SK-MEL-5 (cell line): ENCODE measurements at regions not wholly inside any gene's neighbourhood (a gene's known extent, or its start where the extent isn't known, plus 50 kb on each side); places are given as distances from the start of the nearest gene placed in this dataset.
A peak's percentile ranks its signal among the peaks of the same experiment; 100 is the strongest.

Experiments
- DNase-seq: peaks from one replicate; pipeline ENCODE4 v3.0.0-alpha.2; 2016; ENCODE audit warnings: low read depth, low spot score
- in situ Hi-C: cut with HindIII; loops from 2 replicates; pipeline ENCODE4 v1.10.0; 2016; ENCODE audit warnings: low sequenced_read_pairs, high pct_unique_total_duplicates, low pct_unique_long_range_greater_than_20kb

DNA sequence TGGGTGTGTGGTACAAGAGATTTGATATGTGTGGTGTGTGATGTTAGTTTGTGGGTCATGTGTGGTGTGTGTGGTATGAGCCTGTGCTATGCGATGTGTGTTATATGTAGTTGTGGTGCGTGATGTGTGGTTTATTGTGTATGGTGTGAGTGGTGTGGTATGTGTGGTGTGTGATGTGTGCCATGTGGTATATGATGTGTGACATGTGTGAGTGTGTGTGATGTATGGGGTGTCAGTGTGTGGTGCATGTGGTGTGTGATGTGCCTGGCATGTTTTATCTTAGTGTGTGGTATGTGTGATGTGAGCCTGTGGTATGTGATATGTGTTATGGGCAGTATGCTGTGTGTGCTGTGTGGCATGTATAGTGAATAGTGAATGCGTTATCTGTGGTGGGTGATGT, 273.0 kb upstream of the IRX1 start:
- in situ Hi-C loops, result no loop called here
- no peak for DNase-seq

DNA sequence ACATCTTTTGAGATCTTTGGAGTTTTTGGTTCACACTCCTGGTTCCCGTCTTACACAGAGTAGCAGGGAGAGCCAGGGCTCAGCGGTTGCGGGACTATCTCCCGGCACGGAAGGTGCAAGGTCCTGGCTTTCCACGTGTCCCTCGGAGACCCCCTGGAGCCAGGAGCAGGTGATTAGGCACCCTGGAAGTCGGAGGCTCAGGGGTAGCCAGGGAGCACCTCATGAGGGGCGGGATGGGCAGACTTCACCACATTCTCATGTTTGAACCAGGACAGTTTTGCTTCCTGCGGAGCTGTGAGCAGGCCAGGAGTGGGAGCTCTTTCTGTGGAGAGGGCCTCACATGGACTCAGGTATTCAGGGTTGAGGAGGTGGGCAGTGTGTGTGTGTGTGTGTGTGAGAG, 273.7 kb upstream of the IRX1 start:
- no peak for DNase-seq
- in situ Hi-C loops, result no loop called here

DNA sequence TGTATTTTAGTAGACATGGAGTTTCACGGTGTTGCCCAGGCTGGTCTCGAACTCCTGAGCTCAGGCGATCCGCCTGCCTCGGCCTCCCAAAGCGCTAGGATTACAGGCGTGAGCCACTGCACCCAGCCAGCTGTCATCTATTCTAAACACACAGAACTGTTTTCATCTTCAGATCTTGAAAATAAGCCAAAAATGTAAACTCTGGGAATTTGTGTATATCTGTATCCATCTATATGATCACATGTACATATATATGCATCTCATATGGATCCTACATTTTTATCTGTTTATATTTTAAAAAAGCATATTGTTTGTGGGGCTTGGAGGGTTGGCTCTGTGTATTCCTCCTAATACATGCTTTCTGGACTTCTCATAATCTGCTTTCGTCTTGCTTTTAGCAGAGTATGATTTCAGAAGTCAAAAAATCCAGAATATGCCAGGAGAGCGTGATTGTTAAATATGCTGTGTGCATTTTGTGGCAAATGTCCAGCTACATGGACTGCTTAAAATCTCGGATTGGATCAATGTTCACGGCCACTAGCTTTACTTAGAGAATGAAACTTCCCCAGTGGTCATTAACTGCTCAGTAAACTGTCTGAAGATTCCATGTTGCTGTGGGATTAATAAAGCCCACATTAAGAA, 274.4 kb upstream of the IRX1 start:
- no peak for DNase-seq
- in situ Hi-C loops, result no loop called here

DNA sequence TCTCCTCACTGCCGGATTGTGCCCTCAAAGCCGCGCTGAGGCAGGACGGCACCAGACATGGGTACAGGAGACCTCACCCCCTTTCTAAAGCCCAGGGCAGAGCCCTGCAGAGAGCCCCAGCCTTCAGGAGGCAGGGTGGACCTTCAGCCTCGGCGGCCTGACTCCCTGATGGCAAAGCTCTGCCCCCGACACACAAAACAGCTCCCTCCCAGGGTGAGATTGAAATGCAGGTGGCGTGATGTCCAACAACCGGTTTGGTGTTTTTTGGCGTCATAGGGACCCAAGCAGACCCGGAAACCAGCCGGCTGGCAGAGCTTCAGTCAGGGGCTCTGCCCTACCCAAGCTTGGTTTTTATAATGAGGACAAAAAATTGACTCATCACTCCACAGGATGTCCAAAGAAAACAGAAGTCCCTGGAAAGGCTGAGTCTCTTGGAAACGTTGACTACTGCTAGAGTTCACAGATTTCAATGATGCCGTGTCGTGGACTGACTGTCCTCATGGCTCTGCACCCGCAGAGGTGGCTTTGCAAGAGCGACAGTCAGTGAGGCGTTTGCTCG, 275.2 kb upstream of the IRX1 start:
- DNase-seq, result no peak
- in situ Hi-C loops, result no loop called here

DNA sequence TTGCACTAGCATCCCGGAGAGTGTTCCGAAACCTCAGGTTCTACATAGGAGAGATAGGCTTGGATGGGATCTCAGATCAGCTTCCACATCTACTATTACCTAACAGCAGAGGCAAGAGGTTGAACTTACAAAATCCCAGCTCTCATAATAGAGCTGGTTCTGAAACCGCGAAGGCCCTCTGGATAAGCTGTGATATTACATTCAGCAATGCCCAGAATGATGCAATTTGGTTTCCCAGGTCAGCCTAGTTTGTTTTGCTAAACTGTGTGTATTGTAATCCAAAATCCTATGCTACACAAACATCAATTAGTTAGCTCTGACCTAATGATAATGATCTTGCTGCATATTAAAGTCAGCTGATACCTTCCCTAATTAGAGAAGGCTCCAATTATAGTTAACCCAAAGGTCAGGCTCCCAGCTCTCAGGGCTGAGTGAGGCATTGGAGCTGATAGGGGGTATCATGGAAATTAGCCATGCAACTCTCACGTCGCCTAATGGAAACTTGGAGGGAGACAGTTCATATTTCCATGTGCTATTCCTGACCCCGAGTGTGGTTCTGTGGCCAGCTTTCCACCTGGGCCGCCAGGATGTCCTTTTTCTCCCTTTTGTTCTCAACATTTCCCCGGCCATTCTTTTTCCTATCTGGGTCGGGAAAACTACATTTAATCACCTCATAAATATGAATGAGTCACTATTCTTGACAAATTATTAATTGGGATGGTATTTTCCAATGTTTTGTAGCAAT, 278.4 kb upstream of the IRX1 start:
- DNase-seq, result no peak
- in situ Hi-C loops, result no loop called here

DNA sequence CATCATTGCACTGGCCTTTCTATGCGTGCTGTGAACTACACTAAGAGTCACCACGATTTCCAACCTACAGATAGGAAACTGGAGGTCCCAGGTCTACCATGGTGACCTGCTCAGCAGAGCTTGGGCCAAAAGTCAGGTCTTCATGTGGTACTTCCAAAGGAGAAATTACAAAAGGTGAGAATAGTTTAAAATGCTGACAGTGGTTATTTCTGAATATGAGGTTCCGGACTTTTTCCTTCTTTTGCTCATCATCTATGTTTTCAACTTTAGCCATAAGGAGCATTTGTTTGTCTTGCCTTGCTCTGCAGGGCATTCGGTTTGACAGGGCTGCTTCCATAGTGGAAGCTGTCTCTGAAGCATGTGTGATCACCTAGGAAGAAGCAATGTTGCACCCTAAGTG, 282.1 kb upstream of the IRX1 start:
- in situ Hi-C loops, result no loop called here

DNA sequence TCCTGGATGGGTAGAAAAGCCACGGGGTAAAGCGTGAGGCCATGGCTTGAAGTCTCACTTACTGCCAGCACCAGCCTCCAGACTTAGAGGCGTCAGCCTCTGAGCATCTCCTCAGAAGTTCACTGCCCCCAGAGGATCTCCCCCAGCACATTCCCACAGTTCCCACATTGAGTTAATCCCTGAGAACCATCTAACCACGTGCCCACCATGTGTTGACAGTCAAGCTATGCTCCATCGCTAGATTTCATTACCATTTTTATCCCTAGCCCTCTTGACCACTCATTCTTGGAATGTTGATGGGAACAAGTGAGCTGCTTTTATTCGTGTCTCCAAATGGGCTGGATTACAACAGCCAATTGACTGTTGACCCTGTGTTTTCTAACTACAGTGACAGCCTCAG, 283.3 kb upstream of the IRX1 start:
- DNase-seq, result no peak
- in situ Hi-C loops, result no loop called here

More for the DNA sequence above, 282.1 kb upstream of the IRX1 start:
- no peak for DNase-seq

DNA sequence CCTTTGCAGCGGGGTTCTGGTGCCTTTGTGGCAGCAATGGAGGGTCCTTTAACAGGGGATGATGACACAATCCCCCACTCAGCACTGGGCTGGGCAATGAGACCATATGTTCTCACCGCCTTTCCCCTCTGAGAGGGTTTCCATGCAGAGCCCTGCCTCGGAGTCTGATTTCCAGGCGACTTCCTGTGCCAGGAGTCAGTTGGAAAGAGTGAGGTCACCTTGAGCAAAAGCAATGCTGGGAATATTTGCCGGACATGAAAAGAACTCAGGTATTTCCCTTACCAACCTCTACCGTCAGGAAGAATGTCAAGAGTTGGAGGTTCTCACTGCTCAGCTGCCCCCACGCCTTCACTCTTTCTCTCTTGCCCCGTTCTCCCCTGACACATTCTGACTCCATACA, 284.2 kb upstream of the IRX1 start:
- DNase-seq, result no peak
- in situ Hi-C loops, result no loop called here

DNA sequence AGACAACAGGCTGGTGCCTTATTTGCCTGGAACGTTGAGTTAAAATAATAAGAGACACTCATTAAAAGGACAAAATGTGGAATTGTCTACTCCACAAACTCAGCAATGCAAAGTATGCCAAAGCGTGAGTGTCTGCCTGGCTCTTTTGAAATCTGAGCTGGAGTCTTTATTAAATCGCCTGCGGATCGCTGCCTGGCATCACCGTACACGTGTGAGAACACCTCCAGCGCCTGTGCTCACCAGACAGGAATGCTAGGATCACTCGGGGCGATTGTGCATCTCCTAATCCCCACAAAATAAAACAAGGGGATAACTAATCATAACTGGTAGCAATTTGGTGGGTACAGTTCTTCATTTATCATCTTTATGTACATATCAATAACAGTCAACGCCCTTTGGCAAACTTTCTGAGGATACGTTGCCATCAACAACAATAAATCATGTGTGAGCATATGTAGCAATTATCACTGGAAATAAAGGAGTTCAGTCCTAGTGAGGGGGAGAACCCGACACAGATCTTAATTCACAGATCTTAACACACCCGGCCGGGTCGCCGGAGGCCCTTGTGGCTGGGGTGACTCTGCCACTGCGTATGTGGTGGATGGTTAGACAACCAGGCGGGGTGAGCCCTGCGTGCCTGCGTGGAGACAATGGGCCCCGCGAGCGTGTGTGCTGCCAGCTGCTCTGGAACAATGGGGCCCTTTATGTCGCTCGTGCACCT, 284.9 kb upstream of the IRX1 start:
- DNase-seq, result peak; percentile 71
- in situ Hi-C loops, result no loop called here

DNA sequence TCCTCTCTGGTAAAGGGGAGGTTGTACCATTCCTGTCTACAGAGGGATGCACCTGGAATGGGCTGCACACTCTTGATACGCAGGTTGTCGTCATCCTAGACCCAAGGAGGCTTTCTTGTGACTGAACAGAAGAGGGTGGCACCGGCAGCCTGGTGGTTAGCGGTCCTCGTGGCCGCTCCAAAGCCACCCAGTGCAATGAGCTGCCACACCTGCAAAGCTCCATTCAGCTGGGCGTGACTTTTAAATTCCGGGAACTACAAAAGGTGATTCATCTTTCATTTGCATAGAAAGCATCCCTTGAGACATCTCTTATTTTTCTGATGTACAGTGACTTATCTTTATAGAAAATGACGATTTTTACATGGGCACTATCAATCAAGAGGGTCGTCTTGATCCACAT, 286.1 kb upstream of the IRX1 start:
- no peak for DNase-seq
- in situ Hi-C loops, result no loop called here

DNA sequence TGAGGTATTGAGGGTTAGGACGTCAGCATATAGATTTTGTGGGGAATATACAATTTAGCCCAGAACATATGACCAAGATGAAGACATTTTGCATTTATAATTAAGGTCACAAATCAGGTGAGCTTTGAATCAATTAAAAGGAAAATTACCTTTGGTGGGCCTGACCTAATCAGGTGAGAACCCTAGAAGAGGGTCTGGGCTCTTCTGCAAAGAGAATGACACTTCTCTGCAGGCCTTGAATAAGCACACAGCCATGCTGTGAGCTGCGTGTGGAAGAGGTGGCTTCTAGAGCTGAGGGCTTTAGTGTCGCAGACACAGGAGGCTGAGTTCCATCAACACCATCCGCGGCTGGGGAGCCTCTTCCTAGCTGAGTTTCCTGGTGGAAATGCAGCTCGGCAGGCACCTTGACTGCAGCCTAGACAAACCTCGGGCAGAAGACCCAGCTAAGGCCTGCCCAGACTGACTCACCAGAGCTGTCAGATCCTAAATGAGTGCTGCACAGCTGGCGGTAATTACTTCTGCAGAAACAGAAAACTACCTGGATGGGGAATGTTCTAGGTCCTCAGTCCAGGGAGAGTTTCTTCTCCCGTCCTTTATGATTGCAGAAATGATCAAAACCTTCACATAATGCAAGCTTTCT, 287.5 kb upstream of the IRX1 start:
- in situ Hi-C loops, result no loop called here
- DNase-seq, result no peak

DNA sequence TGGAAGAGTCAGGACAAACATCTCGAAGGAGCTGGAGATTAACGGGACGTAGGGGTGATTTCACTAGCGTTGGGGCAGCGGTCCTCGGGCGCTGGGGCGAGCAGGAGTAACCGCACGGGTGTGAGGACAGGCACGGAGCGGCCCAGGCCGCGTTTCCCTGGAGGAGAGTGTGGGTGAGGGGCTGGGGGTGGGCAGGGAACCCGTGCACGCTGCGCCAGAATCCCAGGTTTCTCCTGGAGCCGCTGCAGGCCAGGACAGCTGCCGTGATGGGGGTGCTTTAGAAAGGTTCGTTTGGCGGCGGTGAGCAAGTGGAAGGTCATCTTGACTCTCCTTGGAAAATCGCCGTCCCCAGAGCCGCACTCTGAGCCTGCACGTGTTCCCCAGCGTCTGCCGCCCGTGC, 290.2 kb upstream of the IRX1 start:
- DNase-seq, result no peak
- in situ Hi-C loops, result no loop called here

DNA sequence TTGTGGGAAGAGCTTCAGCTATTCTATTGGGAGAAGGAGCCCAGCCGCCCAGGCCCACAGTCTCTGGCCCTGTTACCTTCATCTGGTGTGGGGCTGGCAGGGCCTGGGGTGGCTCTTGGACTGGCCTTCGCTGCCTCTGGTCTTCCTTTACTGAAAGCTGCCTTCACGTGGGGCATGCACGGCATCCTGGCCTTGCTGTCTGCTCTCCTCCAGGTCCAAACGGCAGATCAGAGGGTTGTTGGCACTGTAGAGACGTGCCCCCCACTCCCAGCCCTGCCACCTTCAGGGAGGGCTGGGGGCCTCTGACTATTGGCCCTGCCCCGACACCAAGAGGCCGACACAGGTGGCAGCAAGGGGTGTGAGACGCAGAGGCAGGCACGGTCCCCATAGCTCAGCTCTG, 291.3 kb upstream of the IRX1 start:
- DNase-seq, result no peak
- in situ Hi-C loops, result no loop called here

DNA sequence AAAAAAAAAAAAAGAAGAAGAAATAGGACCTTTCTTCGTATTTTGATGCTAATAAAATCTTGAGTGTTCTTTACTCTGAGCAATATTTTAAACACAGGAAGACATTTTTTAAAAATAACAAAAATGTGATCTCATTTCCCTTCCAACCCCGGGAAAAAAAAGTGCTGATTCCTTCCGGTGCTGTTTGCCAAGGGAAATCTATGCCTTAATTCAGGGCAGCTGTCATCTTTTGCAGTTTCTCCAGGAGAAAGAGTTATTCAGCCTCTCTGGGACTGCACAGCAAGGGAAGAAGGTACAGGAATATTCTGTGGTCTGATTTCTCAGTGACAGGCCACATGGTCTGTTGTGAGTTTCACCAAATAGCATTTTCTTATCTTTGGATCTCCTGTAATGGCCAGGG, 291.9 kb upstream of the IRX1 start:
- in situ Hi-C loops, result no loop called here
- no peak for DNase-seq

DNA sequence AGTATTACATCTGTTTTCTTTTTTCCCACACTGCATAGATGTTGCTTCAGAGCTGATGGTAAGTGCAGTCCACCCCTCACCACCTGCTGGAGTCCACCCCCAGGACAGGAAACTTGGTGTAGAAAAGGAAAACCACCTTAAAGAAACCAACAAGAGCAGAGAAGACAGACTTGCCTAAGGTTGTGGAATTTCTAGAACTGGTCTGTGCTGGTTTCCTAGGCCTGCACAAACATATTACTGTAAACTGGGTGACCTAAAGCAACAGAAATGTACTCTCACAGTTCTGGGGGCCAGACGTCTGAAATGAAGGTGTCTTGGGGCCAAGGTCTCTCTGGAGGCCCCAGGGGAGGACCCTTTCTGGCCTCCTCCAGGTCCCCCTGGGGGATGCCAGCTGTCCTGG, 293.4 kb upstream of the IRX1 start:
- no peak for DNase-seq
- in situ Hi-C loops, result no loop called here

DNA sequence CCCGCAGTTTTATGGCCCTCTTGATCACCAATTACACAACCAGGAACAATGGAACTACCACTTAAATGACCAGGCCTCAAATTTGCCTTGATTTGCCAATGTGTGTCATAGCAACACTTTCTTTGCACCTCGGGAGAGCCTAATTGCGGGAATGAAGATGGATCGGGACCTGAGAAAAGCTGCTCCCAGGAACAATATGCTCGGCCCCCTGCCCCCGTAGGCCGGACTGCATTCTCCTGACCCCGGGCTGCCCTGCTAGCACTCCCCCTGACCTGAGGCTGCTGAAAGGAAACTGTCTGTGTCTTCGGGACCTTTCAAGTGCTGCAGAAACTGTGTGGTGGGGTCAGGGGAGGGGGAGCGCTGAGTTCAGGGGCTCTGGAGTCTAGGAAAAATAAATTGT, 294.3 kb upstream of the IRX1 start:
- DNase-seq, result no peak

DNA sequence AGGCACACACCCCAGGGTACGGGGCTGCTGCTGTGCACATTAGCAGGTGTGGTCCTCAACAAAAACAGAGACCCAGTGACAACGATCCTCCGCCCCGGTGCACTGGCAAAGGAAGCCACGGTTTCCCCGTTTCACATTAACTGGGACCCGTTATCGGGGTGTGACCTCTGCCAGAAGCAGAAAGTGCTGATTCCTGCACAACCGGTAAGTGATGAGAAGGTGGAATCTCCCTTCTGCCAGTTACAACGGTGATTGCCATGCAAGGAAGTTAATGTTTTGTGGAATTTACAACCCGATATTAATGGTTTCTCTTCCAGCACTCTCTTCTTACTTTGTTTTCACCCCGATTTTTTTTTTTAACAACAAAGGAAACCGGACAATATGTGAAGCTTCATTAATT, 294.9 kb upstream of the IRX1 start:
- DNase-seq, result no peak
- in situ Hi-C loops, result no loop called here

More for the DNA sequence above, 294.3 kb upstream of the IRX1 start:
- in situ Hi-C loops, result no loop called here

DNA sequence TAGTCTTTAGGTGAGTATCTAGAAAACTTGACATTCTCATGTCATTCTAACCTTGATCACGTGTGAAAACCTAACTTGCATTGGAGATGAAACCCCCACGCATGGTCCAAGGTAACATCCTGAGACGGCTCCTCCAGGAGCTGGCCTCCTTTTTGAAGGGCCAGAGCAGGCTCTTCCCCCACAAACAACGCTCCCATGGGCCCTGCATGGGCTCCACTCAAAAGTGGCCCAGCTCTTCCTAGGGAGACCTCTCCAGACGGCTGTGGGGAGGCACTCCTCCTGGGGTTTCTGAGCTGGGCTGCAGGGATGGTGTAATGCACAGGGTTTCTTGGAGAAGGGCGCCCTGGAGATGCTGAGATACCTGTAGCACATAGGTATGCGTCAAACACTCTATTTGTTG, 296.2 kb upstream of the IRX1 start:
- no peak for DNase-seq
- in situ Hi-C loops, result no loop called here
